ENCODE measurements at regions not wholly inside any gene's neighbourhood (a gene's known extent, or its start where the extent isn't known, plus 50 kb on each side); places are given as distances from the start of the nearest gene placed in this dataset.

DNA sequence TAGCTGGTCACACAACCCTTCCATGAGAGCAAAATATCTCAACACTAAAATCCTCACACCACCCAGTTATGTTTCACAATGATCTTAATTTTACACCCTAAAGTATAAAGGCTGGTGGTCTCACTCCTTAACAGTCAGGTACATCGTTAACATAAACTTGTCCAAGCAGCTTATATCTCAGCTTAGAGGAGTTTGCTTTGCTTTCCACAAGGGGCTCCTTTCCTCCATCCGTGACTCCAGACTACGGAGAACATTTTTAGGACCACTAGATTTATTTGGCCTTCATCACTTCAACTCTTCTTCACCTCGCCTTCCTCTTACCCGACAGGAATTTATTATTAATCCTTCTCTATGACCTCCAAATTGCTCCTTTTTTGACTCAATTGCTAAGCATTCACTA is 1014.1 kb upstream of the NUDT12 start:
- TF ChIP-seq GATA3 (IDR thresholded peaks at IDR 0.05; ENCODE audit: low read depth, low read length) = no peak
- TF ChIP-seq GATA2 (IDR thresholded peaks at IDR 0.05; ENCODE audit: low read depth, low read length) = no peak
